ENCODE measurements at regions not wholly inside any gene's neighbourhood (a gene's known extent, or its start where the extent isn't known, plus 50 kb on each side); places are given as distances from the start of the nearest gene placed in this dataset.

GRCh38 chr2:15826273-15826717, 114.1 kb upstream of the MYCN start:
- H3K9me3 ChIP-seq (ENCODE audit: control insufficient read depth, insufficient read depth, low read length) = peaks cover 25% of the 10 kb centered on the region
- no peak overlapping the region for H3K27ac ChIP-seq (ENCODE audit: low read depth, low read length)
- H3K4me3 ChIP-seq (ENCODE audit: low read depth, low read length) = no peak overlapping the region
- ChIA-PET POLR2A (no interaction called here), CTCF (no interaction called here)
- no peaks in the 10 kb centered on the region for H3K27me3 ChIP-seq (ENCODE audit: control insufficient read depth, insufficient read depth, low read length)
- TF ChIP-seq, protein P1, sequence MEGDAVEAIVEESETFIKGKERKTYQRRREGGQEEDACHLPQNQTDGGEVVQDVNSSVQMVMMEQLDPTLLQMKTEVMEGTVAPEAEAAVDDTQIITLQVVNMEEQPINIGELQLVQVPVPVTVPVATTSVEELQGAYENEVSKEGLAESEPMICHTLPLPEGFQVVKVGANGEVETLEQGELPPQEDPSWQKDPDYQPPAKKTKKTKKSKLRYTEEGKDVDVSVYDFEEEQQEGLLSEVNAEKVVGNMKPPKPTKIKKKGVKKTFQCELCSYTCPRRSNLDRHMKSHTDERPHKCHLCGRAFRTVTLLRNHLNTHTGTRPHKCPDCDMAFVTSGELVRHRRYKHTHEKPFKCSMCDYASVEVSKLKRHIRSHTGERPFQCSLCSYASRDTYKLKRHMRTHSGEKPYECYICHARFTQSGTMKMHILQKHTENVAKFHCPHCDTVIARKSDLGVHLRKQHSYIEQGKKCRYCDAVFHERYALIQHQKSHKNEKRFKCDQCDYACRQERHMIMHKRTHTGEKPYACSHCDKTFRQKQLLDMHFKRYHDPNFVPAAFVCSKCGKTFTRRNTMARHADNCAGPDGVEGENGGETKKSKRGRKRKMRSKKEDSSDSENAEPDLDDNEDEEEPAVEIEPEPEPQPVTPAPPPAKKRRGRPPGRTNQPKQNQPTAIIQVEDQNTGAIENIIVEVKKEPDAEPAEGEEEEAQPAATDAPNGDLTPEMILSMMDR (IDR thresholded peaks at IDR 0.05; ENCODE audit: low read depth, low read length) = no peak
- DNase-seq (ENCODE audit: low read depth, low spot score) = no peak

DNA sequence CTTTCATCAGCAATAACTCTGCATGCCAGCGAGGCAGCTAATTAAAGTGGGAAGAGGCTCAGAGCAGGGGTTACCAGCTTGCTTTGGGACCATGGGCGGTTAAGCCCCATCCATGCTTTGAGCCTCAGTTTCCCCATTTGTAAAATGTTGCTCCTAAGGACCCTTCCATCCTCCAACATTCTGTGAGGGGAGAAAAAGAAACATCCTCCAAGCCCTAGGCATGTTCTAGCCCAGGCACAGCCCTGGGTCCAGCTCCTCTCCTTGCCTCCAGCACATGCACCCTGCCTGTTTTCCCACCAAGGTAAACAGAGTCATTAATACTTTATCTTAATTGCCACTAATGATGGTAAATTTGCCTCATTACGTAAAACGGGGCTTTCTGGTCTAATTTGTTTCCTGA, 113.3 kb upstream of the MYCN start:
- DNase-seq (ENCODE audit: low read depth, low spot score) = no peak
- POLR2A ChIA-PET = no interaction called here

DNA sequence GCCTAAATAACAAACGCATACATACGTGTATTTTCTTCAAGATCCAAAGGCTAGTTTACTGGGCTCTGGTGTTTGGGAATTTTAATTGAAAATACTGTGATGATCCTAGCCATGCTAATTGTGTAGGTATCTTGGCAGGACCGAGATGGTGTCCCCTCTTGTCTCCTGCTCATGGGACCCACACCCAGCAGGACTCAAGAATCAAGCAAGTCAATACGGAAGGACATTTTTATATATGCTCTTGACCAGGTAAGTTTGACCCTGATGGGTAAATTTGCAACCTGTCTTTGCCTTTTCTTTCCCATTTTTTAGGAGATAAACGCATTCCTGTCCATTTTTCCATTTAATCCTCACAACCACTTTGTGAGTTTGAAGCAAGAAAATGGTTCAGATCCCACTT, 111.8 kb upstream of the MYCN start:
- no peak overlapping the region for H3K27ac ChIP-seq (ENCODE audit: low read depth, low read length)
- TF ChIP-seq, protein P1 (IDR thresholded peaks at IDR 0.05; ENCODE audit: low read depth, low read length) = no peak
- POLR2A ChIA-PET = no interaction called here
- H3K27me3 ChIP-seq (ENCODE audit: control insufficient read depth, insufficient read depth, low read length) = no peaks in the 10 kb centered on the region
- H3K4me3 ChIP-seq (ENCODE audit: low read depth, low read length) = no peak overlapping the region
- H3K9me3 ChIP-seq (ENCODE audit: control insufficient read depth, insufficient read depth, low read length) = peaks cover 33% of the 10 kb centered on the region
- no peak for DNase-seq (ENCODE audit: low read depth, low spot score)
- CTCF ChIA-PET = no interaction called here

More for the DNA sequence above, 113.3 kb upstream of the MYCN start:
- Histone ChIP-seq H3K9me3 (ENCODE audit: control insufficient read depth, insufficient read depth, low read length) (peaks cover 32% of the 10 kb centered on the region), H3K27me3 (ENCODE audit: control insufficient read depth, insufficient read depth, low read length) (no peaks in the 10 kb centered on the region), H3K27ac (ENCODE audit: low read depth, low read length) (no peak overlapping the region), H3K4me3 (ENCODE audit: low read depth, low read length) (no peak overlapping the region)
- TF ChIP-seq, protein P1 (IDR thresholded peaks at IDR 0.05; ENCODE audit: low read depth, low read length) = no peak
- CTCF ChIA-PET = no interaction called here

- DNase-seq (ENCODE audit: low read depth, low spot score) = no peak
- ChIA-PET POLR2A (no interaction called here), CTCF (no interaction called here)
- TF ChIP-seq, protein P1 (IDR thresholded peaks at IDR 0.05; ENCODE audit: low read depth, low read length) = no peak
- H3K27me3 ChIP-seq (ENCODE audit: control insufficient read depth, insufficient read depth, low read length) = no peaks in the 10 kb centered on the region
- no peak overlapping the region for H3K27ac ChIP-seq (ENCODE audit: low read depth, low read length)
- no peak overlapping the region for H3K4me3 ChIP-seq (ENCODE audit: low read depth, low read length)
- peaks cover 40% of the 10 kb centered on the region for H3K9me3 ChIP-seq (ENCODE audit: control insufficient read depth, insufficient read depth, low read length)
Observed at GRCh38 chr2:15829091-15829801, 111.1 kb upstream of the MYCN start.

- ChIA-PET CTCF (no interaction called here), POLR2A (no interaction called here)
- TF ChIP-seq, protein P1 (IDR thresholded peaks at IDR 0.05; ENCODE audit: low read depth, low read length) = no peak
- Histone ChIP-seq H3K4me3 (ENCODE audit: low read depth, low read length) (no peak overlapping the region), H3K27ac (ENCODE audit: low read depth, low read length) (no peak overlapping the region), H3K9me3 (ENCODE audit: control insufficient read depth, insufficient read depth, low read length) (peaks cover 46% of the 10 kb centered on the region), H3K27me3 (ENCODE audit: control insufficient read depth, insufficient read depth, low read length) (no peaks in the 10 kb centered on the region)
- DNase-seq (ENCODE audit: low read depth, low spot score) = no peak
Observed at GRCh38 chr2:15829985-15830384, 110.4 kb upstream of the MYCN start.

All from AG04450 (cell line).